GM12864 (cell line): ENCODE measurements at regions not wholly inside any gene's neighbourhood (a gene's known extent, or its start where the extent isn't known, plus 50 kb on each side); places are given as distances from the start of the nearest gene placed in this dataset.

ENCODE experiments used
- DNase-seq: peaks from one replicate; pipeline ENCODE4 v3.0.0-alpha.2; 2011; ENCODE audit warnings: low read depth
- H3K4me3 ChIP-seq: 2 replicates; pipeline ENCODE4 v1.5.1; 2011; ENCODE audit warnings: mild to moderate bottlenecking, low read depth, low read length, control low read depth
- TF ChIP-seq, protein P1 (sequence below): IDR thresholded peaks from 2 replicates; pipeline ENCODE4 v1.5.1; 2011; ENCODE audit warnings: low read depth, mild to moderate bottlenecking, moderate library complexity, low read length, control low read depth, inconsistent platforms; ENCODE audit errors: missing control alignments

GRCh38 chr6:141288947-141289346 is 843.8 kb upstream of the GJE1 start:
- TF ChIP-seq, protein P1, sequence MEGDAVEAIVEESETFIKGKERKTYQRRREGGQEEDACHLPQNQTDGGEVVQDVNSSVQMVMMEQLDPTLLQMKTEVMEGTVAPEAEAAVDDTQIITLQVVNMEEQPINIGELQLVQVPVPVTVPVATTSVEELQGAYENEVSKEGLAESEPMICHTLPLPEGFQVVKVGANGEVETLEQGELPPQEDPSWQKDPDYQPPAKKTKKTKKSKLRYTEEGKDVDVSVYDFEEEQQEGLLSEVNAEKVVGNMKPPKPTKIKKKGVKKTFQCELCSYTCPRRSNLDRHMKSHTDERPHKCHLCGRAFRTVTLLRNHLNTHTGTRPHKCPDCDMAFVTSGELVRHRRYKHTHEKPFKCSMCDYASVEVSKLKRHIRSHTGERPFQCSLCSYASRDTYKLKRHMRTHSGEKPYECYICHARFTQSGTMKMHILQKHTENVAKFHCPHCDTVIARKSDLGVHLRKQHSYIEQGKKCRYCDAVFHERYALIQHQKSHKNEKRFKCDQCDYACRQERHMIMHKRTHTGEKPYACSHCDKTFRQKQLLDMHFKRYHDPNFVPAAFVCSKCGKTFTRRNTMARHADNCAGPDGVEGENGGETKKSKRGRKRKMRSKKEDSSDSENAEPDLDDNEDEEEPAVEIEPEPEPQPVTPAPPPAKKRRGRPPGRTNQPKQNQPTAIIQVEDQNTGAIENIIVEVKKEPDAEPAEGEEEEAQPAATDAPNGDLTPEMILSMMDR: no peak
- no peak overlapping the region for H3K4me3 ChIP-seq
- DNase-seq: no peak

DNA sequence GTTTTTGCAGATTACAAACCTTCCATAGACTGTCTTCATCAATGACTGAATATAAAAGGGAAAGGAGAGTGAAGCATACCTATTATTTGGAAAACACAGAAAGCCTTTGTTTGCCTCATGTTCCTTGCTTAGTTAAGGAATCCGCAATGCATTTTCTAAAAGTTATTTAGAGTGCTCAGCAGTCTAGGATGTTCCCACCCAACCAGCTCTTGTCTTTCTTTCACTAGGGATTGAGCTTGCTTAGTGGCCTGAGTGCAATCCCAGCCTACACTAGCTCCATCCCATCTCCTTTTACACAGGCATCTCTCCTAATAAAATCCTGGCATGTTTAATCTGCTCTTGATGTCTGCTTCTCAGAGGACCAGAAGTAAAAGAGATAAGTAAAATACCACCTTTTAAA is 850.5 kb upstream of the GJE1 start:
- TF ChIP-seq, protein P1: no peak
- no peak overlapping the region for H3K4me3 ChIP-seq
- no peak for DNase-seq

DNA sequence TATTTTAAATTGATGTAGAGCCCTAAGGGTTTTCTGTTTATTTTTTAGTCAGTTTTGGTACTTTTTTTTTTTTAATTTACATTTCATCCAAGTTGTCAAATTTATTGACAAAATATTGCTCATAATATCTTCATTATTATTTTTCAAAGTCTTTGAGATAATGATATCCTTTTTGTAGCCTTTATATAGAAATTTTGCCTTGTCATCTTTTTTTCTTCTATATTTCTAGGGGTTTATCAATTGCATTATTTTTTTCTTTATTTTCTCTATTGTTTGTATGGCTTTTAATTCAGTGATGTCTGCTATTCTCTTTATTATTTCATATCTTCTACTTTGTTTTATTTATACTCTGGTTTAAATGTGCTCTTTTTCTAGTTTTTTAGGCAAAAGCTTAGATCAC is 863.0 kb upstream of the GJE1 start:
- TF ChIP-seq, protein P1: no peak
- DNase-seq: no peak

GRCh38 chr6:141267420-141267819 is 865.3 kb upstream of the GJE1 start:
- TF ChIP-seq, protein P1: no peak
- DNase-seq: no peak
- no peak overlapping the region for H3K4me3 ChIP-seq

More for the DNA sequence above, 863.0 kb upstream of the GJE1 start:
- no peak overlapping the region for H3K4me3 ChIP-seq

DNA sequence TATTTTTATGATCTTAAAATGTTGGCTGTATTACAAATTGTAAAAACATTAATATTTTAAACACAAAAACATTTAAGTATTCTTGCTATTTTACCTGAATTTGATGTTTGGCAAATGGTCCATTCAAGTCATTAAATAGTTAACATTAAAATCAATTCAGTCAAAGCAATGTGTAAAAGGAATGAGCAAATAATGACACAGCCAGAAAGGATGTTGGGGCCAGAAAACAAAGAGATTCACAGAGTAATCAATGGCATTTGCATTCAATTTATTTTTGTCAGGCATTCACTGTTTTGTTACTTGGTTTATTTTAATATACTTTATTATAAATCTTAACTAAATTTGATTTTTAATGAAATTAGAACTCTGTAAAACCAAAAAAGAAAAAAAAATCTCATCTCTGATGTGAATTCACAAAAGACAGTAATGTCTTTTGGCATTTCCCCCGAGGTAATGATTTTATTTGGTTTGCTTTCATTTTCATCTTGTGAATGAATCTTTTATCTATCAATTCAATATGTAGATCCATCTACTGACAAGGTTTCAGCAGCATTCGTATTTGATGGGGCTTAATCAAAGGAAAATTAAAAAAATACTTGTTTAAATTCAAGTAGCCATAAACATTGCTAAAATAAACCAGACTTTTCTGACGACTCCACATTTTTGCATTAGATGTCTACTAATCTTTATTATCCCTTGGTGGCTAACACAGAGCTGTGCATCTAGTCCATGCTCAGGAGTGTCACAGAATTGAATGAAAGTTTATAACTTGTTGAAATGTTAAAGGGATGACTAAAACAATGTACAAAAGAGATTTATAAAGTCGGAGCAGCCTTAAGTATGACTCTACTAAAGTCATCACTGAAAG is 866.7 kb upstream of the GJE1 start:
- no peak for DNase-seq
- no peak overlapping the region for H3K4me3 ChIP-seq
- TF ChIP-seq, protein P1: no peak

- DNase-seq: no peak
Measured at GRCh38 chr6:141264101-141264500, 868.6 kb upstream of the GJE1 start.

DNA sequence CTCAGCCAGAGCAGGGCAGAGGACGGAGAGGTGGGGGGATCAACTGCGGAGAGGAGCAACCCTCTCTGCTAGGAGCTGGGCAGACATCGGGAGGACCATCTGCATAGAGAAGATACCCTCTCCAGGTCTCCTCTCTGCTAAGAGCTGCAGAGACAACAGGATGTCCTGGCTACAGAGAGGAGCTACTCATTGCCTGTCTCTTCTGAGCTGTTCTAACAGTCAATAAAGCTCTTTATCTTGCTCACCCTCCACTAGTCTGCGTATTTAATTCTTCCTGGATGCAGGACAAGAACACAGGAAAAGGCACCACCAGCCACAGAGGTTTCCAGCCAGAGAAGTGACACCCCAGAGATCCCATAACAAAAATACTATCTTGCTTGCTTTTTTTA is 871.1 kb upstream of the GJE1 start:
- DNase-seq: no peak
- TF ChIP-seq, protein P1: no peak

More at GRCh38 chr6:141264101-141264500, 868.6 kb upstream of the GJE1 start:
- TF ChIP-seq, protein P1: no peak
- no peak overlapping the region for H3K4me3 ChIP-seq

More for the DNA sequence above, 871.1 kb upstream of the GJE1 start:
- no peak overlapping the region for H3K4me3 ChIP-seq
